Smooth muscle cell (in vitro differentiated cells): ENCODE measurements at regions not wholly inside any gene's neighbourhood (a gene's known extent, or its start where the extent isn't known, plus 50 kb on each side); places are given as distances from the start of the nearest gene placed in this dataset.
"Not testable (repeated sequence)": the region's sequence is repeated elsewhere in the genome, so short reads cannot be mapped to it uniquely, and the experiment has no call there.

Experiments used
- DNase-seq: peaks from one replicate; lab custom pipeline; 2025; ENCODE audit not compliant: unreplicated experiment; lab: John Stamatoyannopoulos, UW
- H2AFZ ChIP-seq: fragments of 200-600 bp; sonication (generic); 2 replicates; pipeline ENCODE4 v1.6.0; 2016; ENCODE audit warnings: antibody characterized with exemption, low read depth, mild to moderate bottlenecking
- H3F3A ChIP-seq: fragments of 200-600 bp; sonication (generic); 2 replicates; pipeline ENCODE4 v1.6.0; 2017; ENCODE audit warnings: antibody characterized with exemption, low read depth
- H3K27ac ChIP-seq: fragments of 200-600 bp; sonication (generic); 2 replicates; pipeline ENCODE4 v1.5.1; 2016; ENCODE audit warnings: low read depth, mild to moderate bottlenecking
- H3K27me3 ChIP-seq: fragments of 200-600 bp; sonication (generic); 2 replicates; pipeline ENCODE4 v1.6.1; 2016; ENCODE audit warnings: low read depth, mild to moderate bottlenecking
- H3K36me3 ChIP-seq: fragments of 200-600 bp; sonication (generic); 2 replicates; pipeline ENCODE4 v1.5.1; 2016; ENCODE audit warnings: low read depth
- H3K4me1 ChIP-seq: fragments of 200-600 bp; sonication (generic); 2 replicates; pipeline ENCODE4 v1.5.1; 2016; ENCODE audit warnings: low read depth
- H3K4me2 ChIP-seq: fragments of 200-600 bp; sonication (generic); 2 replicates; pipeline ENCODE4 v1.6.0; 2016; ENCODE audit warnings: mild to moderate bottlenecking
- H3K4me3 ChIP-seq: fragments of 200-600 bp; sonication (generic); 2 replicates; pipeline ENCODE4 v1.5.1; 2016; ENCODE audit warnings: mild to moderate bottlenecking
- H3K79me2 ChIP-seq: fragments of 200-600 bp; sonication (generic); 2 replicates; pipeline ENCODE4 v1.6.0; 2016; ENCODE audit warnings: low read depth, mild to moderate bottlenecking
- H3K9ac ChIP-seq: fragments of 200-600 bp; sonication (generic); 2 replicates; pipeline ENCODE4 v1.6.0; 2016; ENCODE audit warnings: low read depth
- H3K9me3 ChIP-seq: fragments of 200-600 bp; sonication (generic); replicated peaks from 2 replicates; pipeline ENCODE4 v1.5.1; 2016; ENCODE audit warnings: low read depth
- H4K20me1 ChIP-seq: fragments of 200-600 bp; sonication (generic); 2 replicates; pipeline ENCODE4 v1.6.0; 2016; ENCODE audit warnings: low read depth
- WGBS: methylation state at CpG from one replicate; pipeline ENCODE4 v1.1.7; 2016; ENCODE audit warnings: low lambda C conversion rate; 5-methylcytosine and 5-hydroxymethylcytosine counted together
- TF ChIP-seq, protein P1 (sequence below): fragments of 200-600 bp; sonication (generic); IDR thresholded peaks from 2 replicates; pipeline ENCODE4 v1.5.1; 2017; ENCODE audit warnings: borderline replicate concordance, mild to moderate bottlenecking, antibody characterized with exemption; ENCODE audit not compliant: insufficient read depth, poor library complexity, severe bottlenecking

- no peaks in the 10 kb centered on the region for H3K4me1 ChIP-seq
- no peak overlapping the region for H3K9ac ChIP-seq
- no peak overlapping the region for H3K4me2 ChIP-seq
- no peaks in the 10 kb centered on the region for H3K36me3 ChIP-seq
- no peak overlapping the region for H3K27ac ChIP-seq
- H3F3A ChIP-seq = no peaks in the 10 kb centered on the region
- no peaks in the 10 kb centered on the region for H4K20me1 ChIP-seq
- no peak for DNase-seq
- no peaks in the 10 kb centered on the region for H3K79me2 ChIP-seq
- TF ChIP-seq, protein P1, sequence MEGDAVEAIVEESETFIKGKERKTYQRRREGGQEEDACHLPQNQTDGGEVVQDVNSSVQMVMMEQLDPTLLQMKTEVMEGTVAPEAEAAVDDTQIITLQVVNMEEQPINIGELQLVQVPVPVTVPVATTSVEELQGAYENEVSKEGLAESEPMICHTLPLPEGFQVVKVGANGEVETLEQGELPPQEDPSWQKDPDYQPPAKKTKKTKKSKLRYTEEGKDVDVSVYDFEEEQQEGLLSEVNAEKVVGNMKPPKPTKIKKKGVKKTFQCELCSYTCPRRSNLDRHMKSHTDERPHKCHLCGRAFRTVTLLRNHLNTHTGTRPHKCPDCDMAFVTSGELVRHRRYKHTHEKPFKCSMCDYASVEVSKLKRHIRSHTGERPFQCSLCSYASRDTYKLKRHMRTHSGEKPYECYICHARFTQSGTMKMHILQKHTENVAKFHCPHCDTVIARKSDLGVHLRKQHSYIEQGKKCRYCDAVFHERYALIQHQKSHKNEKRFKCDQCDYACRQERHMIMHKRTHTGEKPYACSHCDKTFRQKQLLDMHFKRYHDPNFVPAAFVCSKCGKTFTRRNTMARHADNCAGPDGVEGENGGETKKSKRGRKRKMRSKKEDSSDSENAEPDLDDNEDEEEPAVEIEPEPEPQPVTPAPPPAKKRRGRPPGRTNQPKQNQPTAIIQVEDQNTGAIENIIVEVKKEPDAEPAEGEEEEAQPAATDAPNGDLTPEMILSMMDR = no peak
- H3K4me3 ChIP-seq = no peak overlapping the region
- H3K9me3 ChIP-seq = no peaks in the 10 kb centered on the region
- H3K27me3 ChIP-seq = peaks cover 3% of the 10 kb centered on the region
- 95% methylated on average over 11 of the region's 11 CpGs for WGBS
- no peak overlapping the region for H2AFZ ChIP-seq
These were observed 234.6 kb downstream of the DLL1 start for GRCh38 chr6:170056278-170056711.

DNA sequence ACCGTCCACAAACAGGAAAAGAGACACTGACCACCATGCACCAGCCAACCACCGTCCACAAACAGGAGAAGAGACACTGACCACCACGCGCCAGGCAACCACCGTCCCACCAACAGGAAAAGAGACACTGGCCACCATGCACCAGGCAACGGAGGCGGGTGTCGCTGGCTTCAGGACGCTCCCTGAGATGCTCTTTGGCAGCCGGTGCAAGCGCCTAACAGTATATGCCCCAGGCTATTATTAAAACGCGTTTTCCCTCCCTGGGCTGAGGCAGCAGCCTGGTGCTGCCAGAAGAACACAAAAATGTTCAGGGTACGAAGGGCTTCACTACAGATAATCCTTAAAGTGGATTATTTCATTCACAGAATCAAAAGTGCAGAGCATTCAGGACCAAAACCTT is 235.1 kb downstream of the DLL1 start:
- not testable (repeated sequence) for H3K4me1 ChIP-seq, H3K27ac ChIP-seq, H3K9ac ChIP-seq, H3K79me2 ChIP-seq, H3K27me3 ChIP-seq, H3K4me2 ChIP-seq, H4K20me1 ChIP-seq, H3K9me3 ChIP-seq, H3F3A ChIP-seq, DNase-seq, H3K4me3 ChIP-seq, H3K36me3 ChIP-seq, H2AFZ ChIP-seq
- 91% methylated on average over 14 of the region's 14 CpGs for WGBS

GRCh38 chr6:170053966-170054661 is 236.8 kb downstream of the DLL1 start:
- no peak for DNase-seq
- WGBS = 90% methylated on average over 18 of the region's 18 CpGs

GRCh38 chr6:170052991-170053821 is 237.7 kb downstream of the DLL1 start:
- no peak overlapping the region for H3K4me2 ChIP-seq
- no peaks in the 10 kb centered on the region for H3F3A ChIP-seq
- no peak overlapping the region for H2AFZ ChIP-seq
- no peaks in the 10 kb centered on the region for H3K36me3 ChIP-seq
- H3K9me3 ChIP-seq = no peaks in the 10 kb centered on the region
- no peak overlapping the region for H3K4me3 ChIP-seq
- H4K20me1 ChIP-seq = no peaks in the 10 kb centered on the region
- no peaks in the 10 kb centered on the region for H3K27me3 ChIP-seq
- 93% methylated on average over 27 of the region's 27 CpGs for WGBS
- no peak overlapping the region for H3K9ac ChIP-seq
- TF ChIP-seq, protein P1 = no peak
- H3K79me2 ChIP-seq = no peaks in the 10 kb centered on the region
- DNase-seq = no peak
- H3K4me1 ChIP-seq = no peaks in the 10 kb centered on the region
- H3K27ac ChIP-seq = no peak overlapping the region

More at GRCh38 chr6:170053966-170054661, 236.8 kb downstream of the DLL1 start:
- no peaks in the 10 kb centered on the region for H4K20me1 ChIP-seq
- H3K4me2 ChIP-seq = no peak overlapping the region
- no peak overlapping the region for H3K4me3 ChIP-seq
- H3K27me3 ChIP-seq = no peaks in the 10 kb centered on the region
- no peak overlapping the region for H3K27ac ChIP-seq
- no peak overlapping the region for H2AFZ ChIP-seq
- no peaks in the 10 kb centered on the region for H3K36me3 ChIP-seq
- H3K9me3 ChIP-seq = no peaks in the 10 kb centered on the region
- H3F3A ChIP-seq = no peaks in the 10 kb centered on the region
- H3K4me1 ChIP-seq = no peaks in the 10 kb centered on the region
- TF ChIP-seq, protein P1 = no peak
- H3K9ac ChIP-seq = no peak overlapping the region
- no peaks in the 10 kb centered on the region for H3K79me2 ChIP-seq
